ENCODE measurements at regions not wholly inside any gene's neighbourhood (a gene's known extent, or its start where the extent isn't known, plus 50 kb on each side); places are given as distances from the start of the nearest gene placed in this dataset.

DNA sequence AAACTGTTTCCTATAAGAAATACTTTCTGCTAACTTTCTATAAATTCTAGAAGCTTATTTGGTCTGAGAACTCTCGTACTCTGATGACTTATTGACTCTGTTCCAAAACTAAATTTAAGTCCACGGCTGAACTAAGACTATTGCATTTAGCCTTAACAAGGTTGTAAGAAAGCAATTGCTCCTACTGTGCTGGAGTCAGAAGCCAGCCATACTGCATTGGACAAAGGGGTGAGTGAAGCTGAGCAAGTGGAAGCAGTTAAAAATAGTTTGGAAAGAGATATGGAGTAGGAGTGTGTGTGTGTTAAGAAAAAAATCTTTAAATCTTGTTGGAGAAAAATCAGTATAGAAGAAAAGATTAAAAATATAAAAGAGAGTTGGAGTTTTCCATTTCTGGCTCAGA is 1360.1 kb upstream of the CELF2 start:
- H3K4me1 ChIP-seq = no peaks in the 10 kb centered on the region
- no peak for DNase-seq
- CTCF ChIA-PET = no interaction called here
- no TSS peak for BruUV-seq (replicated peaks)
- H3K9me3 Mint-ChIP-seq (ENCODE audit: unreplicated experiment) = peaks cover 9% of the 10 kb centered on the region
- no peaks in the 10 kb centered on the region for H3K36me3 ChIP-seq (ENCODE audit: control insufficient read depth, insufficient read depth, low read length)
- POLR2A ChIA-PET = no interaction called here
- H3K36me3 Mint-ChIP-seq (ENCODE audit: insufficient read depth, unreplicated experiment) = no peaks in the 10 kb centered on the region
- H3K27me3 Mint-ChIP-seq (ENCODE audit: insufficient read depth, unreplicated experiment) = no peaks in the 10 kb centered on the region
- TF ChIP-seq, protein P1, sequence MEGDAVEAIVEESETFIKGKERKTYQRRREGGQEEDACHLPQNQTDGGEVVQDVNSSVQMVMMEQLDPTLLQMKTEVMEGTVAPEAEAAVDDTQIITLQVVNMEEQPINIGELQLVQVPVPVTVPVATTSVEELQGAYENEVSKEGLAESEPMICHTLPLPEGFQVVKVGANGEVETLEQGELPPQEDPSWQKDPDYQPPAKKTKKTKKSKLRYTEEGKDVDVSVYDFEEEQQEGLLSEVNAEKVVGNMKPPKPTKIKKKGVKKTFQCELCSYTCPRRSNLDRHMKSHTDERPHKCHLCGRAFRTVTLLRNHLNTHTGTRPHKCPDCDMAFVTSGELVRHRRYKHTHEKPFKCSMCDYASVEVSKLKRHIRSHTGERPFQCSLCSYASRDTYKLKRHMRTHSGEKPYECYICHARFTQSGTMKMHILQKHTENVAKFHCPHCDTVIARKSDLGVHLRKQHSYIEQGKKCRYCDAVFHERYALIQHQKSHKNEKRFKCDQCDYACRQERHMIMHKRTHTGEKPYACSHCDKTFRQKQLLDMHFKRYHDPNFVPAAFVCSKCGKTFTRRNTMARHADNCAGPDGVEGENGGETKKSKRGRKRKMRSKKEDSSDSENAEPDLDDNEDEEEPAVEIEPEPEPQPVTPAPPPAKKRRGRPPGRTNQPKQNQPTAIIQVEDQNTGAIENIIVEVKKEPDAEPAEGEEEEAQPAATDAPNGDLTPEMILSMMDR (IDR thresholded peaks at IDR 0.05; ENCODE audit: insufficient read depth in 1 of 2, low read depth in 1 of 2, low read length in 1 of 2, severe bottlenecking in 1 of 2, unreplicated experiment in 1 of 2) = no peak
- peaks cover 6% of the 10 kb centered on the region for H3K4me1 Mint-ChIP-seq (ENCODE audit: low read depth, unreplicated experiment)
- H3K4me3 Mint-ChIP-seq (ENCODE audit: unreplicated experiment) = no peak overlapping the region
- H3K9me3 ChIP-seq = no peaks in the 10 kb centered on the region
- intact Hi-C loops (cut with micrococcal nuclease; ENCODE audit: unreplicated experiment) = no loop called here
- no peak overlapping the region for H3K4me3 ChIP-seq (ENCODE audit: low read depth, low read length)
- no peak overlapping the region for H3K27ac Mint-ChIP-seq (ENCODE audit: unreplicated experiment)
- H3K27me3 ChIP-seq (replicated peaks; ENCODE audit: control insufficient read depth, insufficient read depth, low read length) = no peaks in the 10 kb centered on the region

DNA sequence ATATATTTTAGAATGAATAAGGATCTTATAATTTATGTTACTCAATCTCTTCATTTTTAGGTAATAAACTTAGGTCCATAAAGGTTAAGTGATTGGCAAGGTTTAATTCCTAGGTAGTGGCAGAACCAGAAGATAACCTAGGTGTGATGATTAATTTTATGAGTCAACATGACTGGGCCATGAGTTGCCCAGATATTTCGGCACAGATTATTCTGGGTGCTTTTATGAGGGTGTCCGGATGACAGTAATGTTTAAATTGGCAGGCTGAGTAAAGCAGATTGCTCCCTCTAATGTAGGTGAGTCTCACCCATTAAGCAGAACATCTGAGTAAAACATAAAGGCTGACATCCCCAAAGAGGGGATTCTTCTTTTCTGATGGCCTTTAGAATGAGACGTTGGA is 1349.3 kb upstream of the CELF2 start:
- Mint-ChIP-seq H3K27ac (ENCODE audit: unreplicated experiment) (no peak overlapping the region), H3K4me3 (ENCODE audit: unreplicated experiment) (no peak overlapping the region), H3K4me1 (ENCODE audit: low read depth, unreplicated experiment) (no peaks in the 10 kb centered on the region), H3K9me3 (ENCODE audit: unreplicated experiment) (no peaks in the 10 kb centered on the region), H3K27me3 (ENCODE audit: insufficient read depth, unreplicated experiment) (peaks cover 23% of the 10 kb centered on the region), H3K36me3 (ENCODE audit: insufficient read depth, unreplicated experiment) (no peaks in the 10 kb centered on the region)
- H3K4me3 ChIP-seq (ENCODE audit: low read depth, low read length) = no peak overlapping the region
- ChIA-PET CTCF (no interaction called here), POLR2A (no interaction called here)
- no peaks in the 10 kb centered on the region for H3K36me3 ChIP-seq (ENCODE audit: control insufficient read depth, insufficient read depth, low read length)
- H3K4me1 ChIP-seq = no peaks in the 10 kb centered on the region
- DNase-seq = no peak
- no peaks in the 10 kb centered on the region for H3K9me3 ChIP-seq
- TF ChIP-seq, protein P1 (IDR thresholded peaks at IDR 0.05; ENCODE audit: insufficient read depth in 1 of 2, low read depth in 1 of 2, low read length in 1 of 2, severe bottlenecking in 1 of 2, unreplicated experiment in 1 of 2) = no peak
- H3K27me3 ChIP-seq (replicated peaks; ENCODE audit: control insufficient read depth, insufficient read depth, low read length) = no peaks in the 10 kb centered on the region
- intact Hi-C loops (cut with micrococcal nuclease; ENCODE audit: unreplicated experiment) = no loop called here
- no TSS peak for BruUV-seq (replicated peaks)

GRCh38 chr10:9670911-9671310 is 1346.8 kb upstream of the CELF2 start:
- H3K4me3 ChIP-seq (ENCODE audit: low read depth, low read length) = no peak overlapping the region
- H3K9me3 Mint-ChIP-seq (ENCODE audit: unreplicated experiment) = no peaks in the 10 kb centered on the region
- no peak for DNase-seq
- H3K36me3 Mint-ChIP-seq (ENCODE audit: insufficient read depth, unreplicated experiment) = no peaks in the 10 kb centered on the region
- intact Hi-C loops (cut with micrococcal nuclease; ENCODE audit: unreplicated experiment) = no loop called here
- no TSS peak for BruUV-seq (replicated peaks)
- ChIA-PET CTCF (no interaction called here), POLR2A (no interaction called here)
- no peaks in the 10 kb centered on the region for H3K27me3 ChIP-seq (replicated peaks; ENCODE audit: control insufficient read depth, insufficient read depth, low read length)
- no peak overlapping the region for H3K4me3 Mint-ChIP-seq (ENCODE audit: unreplicated experiment)
- H3K4me1 ChIP-seq = no peaks in the 10 kb centered on the region; the same call in 1 of the 2 replicates
- no peaks in the 10 kb centered on the region for H3K4me1 Mint-ChIP-seq (ENCODE audit: low read depth, unreplicated experiment)
- H3K36me3 ChIP-seq (ENCODE audit: control insufficient read depth, insufficient read depth, low read length) = no peaks in the 10 kb centered on the region
- TF ChIP-seq, protein P1 (IDR thresholded peaks at IDR 0.05; ENCODE audit: insufficient read depth in 1 of 2, low read depth in 1 of 2, low read length in 1 of 2, severe bottlenecking in 1 of 2, unreplicated experiment in 1 of 2) = no peak
- no peak overlapping the region for H3K27ac Mint-ChIP-seq (ENCODE audit: unreplicated experiment)
- H3K27me3 Mint-ChIP-seq (ENCODE audit: insufficient read depth, unreplicated experiment) = peaks cover 7% of the 10 kb centered on the region
- no peaks in the 10 kb centered on the region for H3K9me3 ChIP-seq
